GM23248 (cell line): ENCODE measurements at regions not wholly inside any gene's neighbourhood (a gene's known extent, or its start where the extent isn't known, plus 50 kb on each side); places are given as distances from the start of the nearest gene placed in this dataset.

Experiments used
- DNase-seq: peaks from one replicate; pipeline ENCODE4 v3.0.0-alpha.2; 2015
- H2AFZ ChIP-seq: fragments of 200-600 bp; sonication (generic); 2 replicates; pipeline ENCODE4 v1.6.1; 2016; ENCODE audit warnings: antibody characterized with exemption
- H3F3A ChIP-seq: fragments of 200-600 bp; sonication (generic); 2 replicates; pipeline ENCODE4 v1.6.1; 2016; ENCODE audit warnings: mild to moderate bottlenecking, antibody characterized with exemption, mixed run types; ENCODE audit not compliant: insufficient read depth
- H3K27ac ChIP-seq: fragments of 200-600 bp; sonication (generic); 2 replicates; pipeline ENCODE4 v1.5.1; 2016; ENCODE audit warnings: mild to moderate bottlenecking
- H3K27me3 ChIP-seq: fragments of 200-600 bp; sonication (generic); replicated peaks from 2 replicates; pipeline ENCODE4 v1.6.1; 2016; ENCODE audit warnings: mild to moderate bottlenecking; ENCODE audit not compliant: insufficient read depth
- H3K36me3 ChIP-seq: fragments of 200-600 bp; sonication (generic); 2 replicates; pipeline ENCODE4 v1.6.1; 2016; ENCODE audit warnings: low read depth, mild to moderate bottlenecking
- H3K4me1 ChIP-seq: fragments of 200-600 bp; sonication (generic); 2 replicates; pipeline ENCODE4 v1.6.1; 2016; ENCODE audit warnings: mild to moderate bottlenecking; ENCODE audit not compliant: insufficient read depth
- H3K4me2 ChIP-seq: fragments of 200-600 bp; sonication (generic); one replicate; pipeline ENCODE4 v1.6.1; 2016; ENCODE audit warnings: mild to moderate bottlenecking; ENCODE audit not compliant: unreplicated experiment
- H3K4me3 ChIP-seq: fragments of 200-600 bp; sonication (generic); 2 replicates; pipeline ENCODE4 v1.5.1; 2016; ENCODE audit warnings: mild to moderate bottlenecking
- H3K79me2 ChIP-seq: fragments of 200-600 bp; sonication (generic); 2 replicates; pipeline ENCODE4 v1.6.1; 2016; ENCODE audit warnings: mild to moderate bottlenecking; ENCODE audit not compliant: insufficient read depth
- H3K9ac ChIP-seq: fragments of 200-600 bp; sonication (generic); 2 replicates; pipeline ENCODE4 v1.6.1; 2016; ENCODE audit warnings: mild to moderate bottlenecking
- H3K9me2 ChIP-seq: fragments of 200-600 bp; sonication (generic); 2 replicates; pipeline ENCODE4 v1.6.1; 2016; ENCODE audit warnings: mixed run types, mild to moderate bottlenecking, moderate library complexity; ENCODE audit not compliant: insufficient read depth
- H3K9me3 ChIP-seq: fragments of 200-600 bp; sonication (generic); one replicate; pipeline ENCODE4 v1.6.1; 2017; ENCODE audit warnings: low read depth
- H4K20me1 ChIP-seq: fragments of 200-600 bp; sonication (generic); 2 replicates; pipeline ENCODE4 v1.6.0; 2016; ENCODE audit not compliant: insufficient read depth
- EZH2 ChIP-seq: fragments of 200-600 bp; sonication (generic); IDR thresholded peaks from 2 replicates; pipeline ENCODE4 v1.6.1; 2018; ENCODE audit warnings: antibody characterized with exemption, mild to moderate bottlenecking; ENCODE audit not compliant: insufficient read depth, poor library complexity, severe bottlenecking
- EZH2phosphoT487 ChIP-seq: fragments of 200-600 bp; sonication (generic); IDR thresholded peaks from 2 replicates; pipeline ENCODE4 v1.6.1; 2018; ENCODE audit warnings: antibody characterized with exemption, moderate library complexity, mild to moderate bottlenecking, low read depth; ENCODE audit not compliant: insufficient read depth
- WGBS, 2 experiments: methylation state at CpG; one replicate each; pipeline ENCODE4 v1.1.6; 2015 to 2017; ENCODE audit warnings: low lambda C conversion rate in 2 of 2, low coverage in 1 of 2; ENCODE audit errors: missing lambda C conversion rate in 2 of 2; 5-methylcytosine and 5-hydroxymethylcytosine counted together
- in situ Hi-C: fragments of 300-500 bp; cut with MboI; formaldehyde crosslinking; loops from 2 replicates; pipeline ENCODE4 v1.15.0; 2020

- no peaks in the 10 kb centered on the region for H3F3A ChIP-seq
- no peak for DNase-seq
- H4K20me1 ChIP-seq, result no peaks in the 10 kb centered on the region
- no peak overlapping the region for H3K27ac ChIP-seq
- WGBS, 2 experiments, result 0 to 3% methylated on average over 3 of the region's 3 CpGs
- H3K27me3 ChIP-seq, result no peaks in the 10 kb centered on the region
- no peak overlapping the region for H3K9ac ChIP-seq
- in situ Hi-C loops, result no loop called here
- TF ChIP-seq EZH2phosphoT487 (no peak), EZH2 (no peak)
- no peak overlapping the region for H3K4me2 ChIP-seq
- no peaks in the 10 kb centered on the region for H3K79me2 ChIP-seq
- no peaks in the 10 kb centered on the region for H3K36me3 ChIP-seq
- H3K9me3 ChIP-seq, result no peaks in the 10 kb centered on the region
- no peaks in the 10 kb centered on the region for H3K9me2 ChIP-seq
- no peak overlapping the region for H2AFZ ChIP-seq
- H3K4me1 ChIP-seq, result no peaks in the 10 kb centered on the region
- H3K4me3 ChIP-seq, result no peak overlapping the region
Measured at GRCh38 chr10:2703953-2704352, 363.4 kb upstream of the PFKP start.

GRCh38 chr10:2701802-2702201, 365.5 kb upstream of the PFKP start:
- Histone ChIP-seq H3K9me2 (no peaks in the 10 kb centered on the region), H3K4me1 (no peaks in the 10 kb centered on the region), H3K4me3 (no peak overlapping the region), H3K9ac (no peak overlapping the region), H2AFZ (no peak overlapping the region), H3K9me3 (no peaks in the 10 kb centered on the region), H3K4me2 (no peak overlapping the region), H4K20me1 (no peaks in the 10 kb centered on the region), H3K36me3 (no peaks in the 10 kb centered on the region), H3K27ac (no peak overlapping the region), H3K27me3 (no peaks in the 10 kb centered on the region), H3F3A (no peaks in the 10 kb centered on the region), H3K79me2 (no peaks in the 10 kb centered on the region)
- no peak for DNase-seq
- in situ Hi-C loops, result no loop called here
- TF ChIP-seq EZH2, result no peak
- TF ChIP-seq EZH2phosphoT487, result no peak
- 47 to 48% methylated on average over 11 of the region's 11 CpGs for WGBS, 2 experiments

- Histone ChIP-seq H2AFZ (no peak overlapping the region), H3K27ac (no peak overlapping the region), H3K36me3 (no peaks in the 10 kb centered on the region), H4K20me1 (no peaks in the 10 kb centered on the region), H3K4me2 (no peak overlapping the region), H3K9ac (no peak overlapping the region), H3K27me3 (no peaks in the 10 kb centered on the region), H3K4me3 (no peak overlapping the region), H3K9me2 (no peaks in the 10 kb centered on the region), H3K9me3 (no peaks in the 10 kb centered on the region), H3K79me2 (no peaks in the 10 kb centered on the region), H3K4me1 (no peaks in the 10 kb centered on the region), H3F3A (no peaks in the 10 kb centered on the region)
- no peak for TF ChIP-seq EZH2
- no peak for TF ChIP-seq EZH2phosphoT487
- no peak for DNase-seq
- 16 to 22% methylated on average over 6 of the region's 6 CpGs for WGBS, 2 experiments
- in situ Hi-C loops, result no loop called here
Measured at GRCh38 chr10:2700626-2701305, 366.6 kb upstream of the PFKP start.

GRCh38 chr10:2688958-2689357, 378.4 kb upstream of the PFKP start:
- no peak overlapping the region for H3K27ac ChIP-seq
- H3K4me2 ChIP-seq, result no peak overlapping the region
- H3K9me3 ChIP-seq, result no peaks in the 10 kb centered on the region
- no peaks in the 10 kb centered on the region for H3K79me2 ChIP-seq
- no peaks in the 10 kb centered on the region for H4K20me1 ChIP-seq
- WGBS, 2 experiments, result 0 to 5% methylated on average over 1 of the region's 1 CpG
- in situ Hi-C loops, result no loop called here
- TF ChIP-seq EZH2 (no peak), EZH2phosphoT487 (no peak)
- no peaks in the 10 kb centered on the region for H3K4me1 ChIP-seq
- H3K9ac ChIP-seq, result no peak overlapping the region
- no peak for DNase-seq
- H3K36me3 ChIP-seq, result no peaks in the 10 kb centered on the region
- H3K27me3 ChIP-seq, result no peaks in the 10 kb centered on the region
- H3K9me2 ChIP-seq, result no peaks in the 10 kb centered on the region
- no peak overlapping the region for H3K4me3 ChIP-seq
- H2AFZ ChIP-seq, result no peak overlapping the region
- no peaks in the 10 kb centered on the region for H3F3A ChIP-seq

GRCh38 chr10:2686691-2687090, 380.7 kb upstream of the PFKP start:
- WGBS, 2 experiments, result 5 to 10% methylated on average over 3 of the region's 3 CpGs
- no peaks in the 10 kb centered on the region for H3K79me2 ChIP-seq

More at GRCh38 chr10:2686691-2687090, 380.7 kb upstream of the PFKP start:
- no peak for TF ChIP-seq EZH2phosphoT487
- TF ChIP-seq EZH2, result no peak
- no peaks in the 10 kb centered on the region for H3K9me2 ChIP-seq
- H3K9ac ChIP-seq, result no peak overlapping the region
- no peak for DNase-seq
- H3K4me1 ChIP-seq, result no peaks in the 10 kb centered on the region
- no peaks in the 10 kb centered on the region for H3K27me3 ChIP-seq
- no peak overlapping the region for H3K4me3 ChIP-seq
- H4K20me1 ChIP-seq, result no peaks in the 10 kb centered on the region
- no peaks in the 10 kb centered on the region for H3K36me3 ChIP-seq
- no peaks in the 10 kb centered on the region for H3K9me3 ChIP-seq
- in situ Hi-C loops, result no loop called here
- H3F3A ChIP-seq, result no peaks in the 10 kb centered on the region
- H3K27ac ChIP-seq, result no peak overlapping the region
- H2AFZ ChIP-seq, result no peak overlapping the region
- H3K4me2 ChIP-seq, result no peak overlapping the region
